A673 (cell line): ENCODE measurements at regions not wholly inside any gene's neighbourhood (a gene's known extent, or its start where the extent isn't known, plus 50 kb on each side); places are given as distances from the start of the nearest gene placed in this dataset.
"Not testable (repeated sequence)": the region's sequence is repeated elsewhere in the genome, so short reads cannot be mapped to it uniquely, and the experiment has no call there.

Source experiments
- EZH2 ChIP-seq: fragments of 200-600 bp; sonication (generic); IDR thresholded peaks from 2 replicates; pipeline ENCODE4 v1.6.1; 2017; ENCODE audit warnings: borderline replicate concordance, low read depth, mild to moderate bottlenecking, mixed read lengths, antibody characterized with exemption, low read length; ENCODE audit not compliant: poor library complexity, severe bottlenecking
- TF ChIP-seq, protein P1 (sequence below): fragments of 300-800, 200-600 bp; sonication (generic); conservative IDR thresholded peaks from 2 replicates; pipeline ENCODE4 v1.5.1; 2017; ENCODE audit warnings: low read depth, mild to moderate bottlenecking, antibody characterized with exemption, low read length, moderate library complexity, mixed read lengths

DNA sequence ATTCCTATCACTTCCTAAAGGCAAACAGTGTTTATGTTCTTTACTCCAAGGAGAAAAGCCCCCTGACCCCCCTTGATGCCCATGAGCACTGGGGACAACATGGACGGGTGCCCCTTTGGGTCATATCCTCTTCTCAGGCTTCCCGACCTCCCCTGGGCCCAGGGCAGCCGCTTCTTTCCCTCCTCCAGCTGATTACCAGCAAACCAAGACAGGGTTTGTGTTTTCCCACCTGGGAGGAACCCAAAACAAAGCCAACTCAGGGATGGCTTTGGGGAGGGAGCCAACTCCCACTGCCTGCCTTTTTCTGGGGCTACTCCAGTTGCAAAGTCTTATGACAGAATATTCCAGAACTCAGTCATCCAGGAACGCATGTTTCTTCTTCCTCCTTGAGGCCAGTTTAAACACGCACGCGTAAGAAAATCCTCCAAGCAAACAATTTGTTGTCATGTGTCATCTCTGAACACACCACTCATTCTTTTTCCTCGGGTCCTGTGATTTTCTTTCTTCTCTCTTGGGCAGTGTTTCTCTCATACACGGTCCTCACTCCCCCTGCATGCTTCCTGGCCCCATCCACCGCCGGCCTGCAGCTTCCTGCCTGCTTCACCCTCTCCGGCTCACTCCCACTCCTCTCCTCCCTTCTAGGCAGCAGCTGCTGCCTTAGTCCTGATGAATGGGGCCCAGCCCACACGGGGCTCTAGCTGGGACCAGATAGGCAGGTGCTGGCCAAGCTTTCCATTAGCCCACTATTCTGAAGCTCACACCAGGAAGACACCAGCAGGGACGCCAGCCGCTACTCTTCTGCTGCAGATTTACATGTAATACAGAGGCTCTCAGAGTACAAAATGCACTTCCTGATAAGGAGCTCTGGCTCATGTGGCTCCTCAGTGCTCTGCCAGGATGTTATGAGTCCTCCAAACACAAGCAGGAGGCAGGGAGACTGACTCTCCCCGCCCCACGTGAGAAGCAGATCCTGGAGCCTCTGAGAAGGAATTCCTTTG lies 116.7 kb upstream of the VOPP1 start:
- TF ChIP-seq, protein P1, sequence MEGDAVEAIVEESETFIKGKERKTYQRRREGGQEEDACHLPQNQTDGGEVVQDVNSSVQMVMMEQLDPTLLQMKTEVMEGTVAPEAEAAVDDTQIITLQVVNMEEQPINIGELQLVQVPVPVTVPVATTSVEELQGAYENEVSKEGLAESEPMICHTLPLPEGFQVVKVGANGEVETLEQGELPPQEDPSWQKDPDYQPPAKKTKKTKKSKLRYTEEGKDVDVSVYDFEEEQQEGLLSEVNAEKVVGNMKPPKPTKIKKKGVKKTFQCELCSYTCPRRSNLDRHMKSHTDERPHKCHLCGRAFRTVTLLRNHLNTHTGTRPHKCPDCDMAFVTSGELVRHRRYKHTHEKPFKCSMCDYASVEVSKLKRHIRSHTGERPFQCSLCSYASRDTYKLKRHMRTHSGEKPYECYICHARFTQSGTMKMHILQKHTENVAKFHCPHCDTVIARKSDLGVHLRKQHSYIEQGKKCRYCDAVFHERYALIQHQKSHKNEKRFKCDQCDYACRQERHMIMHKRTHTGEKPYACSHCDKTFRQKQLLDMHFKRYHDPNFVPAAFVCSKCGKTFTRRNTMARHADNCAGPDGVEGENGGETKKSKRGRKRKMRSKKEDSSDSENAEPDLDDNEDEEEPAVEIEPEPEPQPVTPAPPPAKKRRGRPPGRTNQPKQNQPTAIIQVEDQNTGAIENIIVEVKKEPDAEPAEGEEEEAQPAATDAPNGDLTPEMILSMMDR = not testable (repeated sequence)
- not testable (repeated sequence) for TF ChIP-seq EZH2
